ENCODE measurements at regions not wholly inside any gene's neighbourhood (a gene's known extent, or its start where the extent isn't known, plus 50 kb on each side); places are given as distances from the start of the nearest gene placed in this dataset.

- DNase-seq, result no peak
Observed at GRCh38 chr1:195999022-195999421, 609.2 kb downstream of the KCNT2 start.

GRCh38 chr1:195981448-195982139, 626.6 kb downstream of the KCNT2 start:
- no peak for DNase-seq

GRCh38 chr1:195979646-195980045, 628.6 kb downstream of the KCNT2 start:
- no peak for DNase-seq

GRCh38 chr1:195973311-195973904, 634.8 kb downstream of the KCNT2 start:
- DNase-seq, result no peak

GRCh38 chr1:195971589-195971988, 636.7 kb downstream of the KCNT2 start:
- DNase-seq, result no peak

- no peak for DNase-seq
Observed at GRCh38 chr1:195970209-195970608, 638.0 kb downstream of the KCNT2 start.

GRCh38 chr1:195965475-195965874, 642.8 kb downstream of the KCNT2 start:
- DNase-seq, result no peak

GRCh38 chr1:195965036-195965435, 643.2 kb downstream of the KCNT2 start:
- no peak for DNase-seq

- no peak for DNase-seq
Observed at GRCh38 chr1:195964516-195964915, 643.7 kb downstream of the KCNT2 start.

GRCh38 chr1:195962051-195962450, 646.2 kb downstream of the KCNT2 start:
- no peak for DNase-seq

GRCh38 chr1:195960580-195960979, 647.7 kb downstream of the KCNT2 start:
- DNase-seq, result no peak

GRCh38 chr1:195958131-195958530, 650.1 kb downstream of the KCNT2 start:
- DNase-seq, result no peak

GRCh38 chr1:195956845-195957244, 651.4 kb downstream of the KCNT2 start:
- DNase-seq, result no peak

GRCh38 chr1:195954848-195955247, 653.4 kb downstream of the KCNT2 start:
- no peak for DNase-seq

- no peak for DNase-seq
Observed at GRCh38 chr1:195951313-195951712, 656.9 kb downstream of the KCNT2 start.

- no peak for DNase-seq
Observed at GRCh38 chr1:195948123-195948895, 659.9 kb downstream of the KCNT2 start.

GRCh38 chr1:195946500-195946899, 661.7 kb downstream of the KCNT2 start:
- no peak for DNase-seq

GRCh38 chr1:195941795-195942194, 666.4 kb downstream of the KCNT2 start:
- no peak for DNase-seq

- DNase-seq, result no peak
Observed at GRCh38 chr1:195941314-195941713, 666.9 kb downstream of the KCNT2 start.

- no peak for DNase-seq
Observed at GRCh38 chr1:195939844-195940243, 668.4 kb downstream of the KCNT2 start.

- DNase-seq, result no peak
Observed at GRCh38 chr1:195934817-195935553, 673.3 kb downstream of the KCNT2 start.

- no peak for DNase-seq
Observed at GRCh38 chr1:195933835-195934234, 674.4 kb downstream of the KCNT2 start.

GRCh38 chr1:195915826-195916225, 692.4 kb downstream of the KCNT2 start:
- no peak for DNase-seq

Measured in activated effector memory CD4-positive, alpha-beta T cell treated with Interleukin-2 at 50 U/mL for 16 hours (primary cell).